ENCODE measurements at regions not wholly inside any gene's neighbourhood (a gene's known extent, or its start where the extent isn't known, plus 50 kb on each side); places are given as distances from the start of the nearest gene placed in this dataset.

DNA sequence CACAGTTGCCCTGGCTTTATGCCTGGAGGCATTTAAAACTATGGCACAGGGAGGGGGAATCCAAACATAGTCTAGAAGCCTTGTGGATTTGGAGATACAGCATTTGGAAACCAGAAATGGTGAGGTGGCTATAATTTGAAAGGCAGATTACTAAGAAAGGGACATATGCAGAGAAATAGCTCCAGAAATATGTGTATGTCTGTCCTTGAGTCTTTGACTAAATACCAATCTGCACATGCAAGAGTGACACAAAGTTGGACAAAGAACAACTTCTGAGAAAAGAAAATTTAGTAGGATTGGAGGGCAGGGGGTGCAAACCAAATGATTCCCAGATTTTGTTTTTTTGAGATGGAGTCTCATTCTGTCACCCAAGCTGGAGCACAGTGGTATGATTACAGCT, 229.6 kb downstream of the TMEM26 start:
- H3K14ac ChIP-seq (ENCODE audit: low read length) = no peak overlapping the region
- H3K4ac ChIP-seq (ENCODE audit: low read length) = no peak overlapping the region
- no peak overlapping the region for H4K91ac ChIP-seq (ENCODE audit: low read depth, low read length, poor library complexity)
- H3K4me1 ChIP-seq (ENCODE audit: control insufficient read depth in 2 of 2, insufficient read depth in 1 of 2, low read depth in 1 of 2, low read length in 2 of 2) = no peaks in the 10 kb centered on the region
- no peak overlapping the region for H3K18ac ChIP-seq (ENCODE audit: low read length)
- H3K27ac ChIP-seq (replicated peaks; ENCODE audit: low read length) = no peak overlapping the region
- no peak overlapping the region for H2BK120ac ChIP-seq (ENCODE audit: low read depth, low read length)
- H3K4me2 ChIP-seq (ENCODE audit: insufficient read depth, low read length, poor library complexity, severe bottlenecking) = no peak overlapping the region
- DNase-seq (ENCODE audit: low spot score) = no peak
- H4K8ac ChIP-seq (ENCODE audit: low read depth, low read length) = no peak overlapping the region
- H3K36me3 ChIP-seq (replicated peaks in 1 of 2; ENCODE audit: control insufficient read depth in 2 of 2, insufficient read depth in 2 of 2, low read length in 2 of 2) = no peaks in the 10 kb centered on the region
- H3K23ac ChIP-seq (ENCODE audit: low read depth, low read length, poor library complexity) = no peak overlapping the region
- H3K9me3 ChIP-seq (replicated peaks in 1 of 2; ENCODE audit: control insufficient read depth in 2 of 2, insufficient read depth in 1 of 2, low read depth in 1 of 2, low read length in 2 of 2) = peaks cover 0 to 2% of the 10 kb centered on the region in 2 donors
- H3K27me3 ChIP-seq (ENCODE audit: control insufficient read depth in 3 of 3, insufficient read depth in 3 of 3, low read depth in 1 of 3, low read length in 3 of 3) = no peaks in the 10 kb centered on the region
- no peak overlapping the region for H2AFZ ChIP-seq (ENCODE audit: low read length)
- no peak overlapping the region for H3K9ac ChIP-seq (ENCODE audit: low read depth, low read length, poor library complexity)
- H2BK5ac ChIP-seq (ENCODE audit: low read length) = no peak overlapping the region
- no peak overlapping the region for H2BK15ac ChIP-seq (ENCODE audit: low read length)
- no peaks in the 10 kb centered on the region for H3K79me1 ChIP-seq (ENCODE audit: low read depth, low read length)
- H3K4me3 ChIP-seq (ENCODE audit: low read length in 2 of 2) = no peak overlapping the region
- H2BK12ac ChIP-seq (ENCODE audit: low read length) = no peak overlapping the region
- no peak overlapping the region for H2AK5ac ChIP-seq (ENCODE audit: low read depth, low read length)

DNA sequence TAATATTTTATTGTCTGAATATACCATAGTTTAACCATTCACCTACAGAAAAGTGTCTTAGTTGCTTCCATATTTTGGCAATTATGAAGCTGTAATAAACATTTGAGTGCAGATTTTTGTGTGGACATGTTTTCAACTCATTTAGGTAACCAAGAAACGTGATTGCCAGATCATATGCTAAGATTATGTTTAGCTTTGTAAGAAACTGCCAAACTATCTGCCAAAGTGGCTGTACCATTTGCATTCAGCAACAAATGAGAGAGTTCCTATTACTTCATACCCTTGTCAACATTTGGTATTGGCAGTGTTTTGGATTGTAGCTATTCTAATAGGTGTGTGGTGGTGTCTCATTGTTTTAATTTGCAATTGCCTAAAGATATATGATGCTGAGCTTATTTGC, 233.5 kb downstream of the TMEM26 start:
- Histone ChIP-seq H3K79me1 (ENCODE audit: low read depth, low read length) (no peaks in the 10 kb centered on the region), H2BK5ac (ENCODE audit: low read length) (no peak overlapping the region), H3K4ac (ENCODE audit: low read length) (no peak overlapping the region), H2AFZ (ENCODE audit: low read length) (no peak overlapping the region), H4K8ac (ENCODE audit: low read depth, low read length) (no peak overlapping the region), H3K14ac (ENCODE audit: low read length) (no peak overlapping the region), H3K9ac (ENCODE audit: low read depth, low read length, poor library complexity) (no peak overlapping the region), H3K18ac (ENCODE audit: low read length) (no peak overlapping the region), H3K9me3 (replicated peaks in 1 of 2; ENCODE audit: control insufficient read depth in 2 of 2, insufficient read depth in 1 of 2, low read depth in 1 of 2, low read length in 2 of 2) (no peaks in the 10 kb centered on the region), H3K27me3 (ENCODE audit: control insufficient read depth in 3 of 3, insufficient read depth in 3 of 3, low read depth in 1 of 3, low read length in 3 of 3) (no peaks in the 10 kb centered on the region), H3K4me1 (ENCODE audit: control insufficient read depth in 2 of 2, insufficient read depth in 1 of 2, low read depth in 1 of 2, low read length in 2 of 2) (no peaks in the 10 kb centered on the region), H3K4me2 (ENCODE audit: insufficient read depth, low read length, poor library complexity, severe bottlenecking) (no peak overlapping the region), H3K27ac (replicated peaks; ENCODE audit: low read length) (no peak overlapping the region), H3K36me3 (replicated peaks in 1 of 2; ENCODE audit: control insufficient read depth in 2 of 2, insufficient read depth in 2 of 2, low read length in 2 of 2) (no peaks in the 10 kb centered on the region), H3K4me3 (ENCODE audit: low read length in 2 of 2) (no peak overlapping the region), H2AK5ac (ENCODE audit: low read depth, low read length) (no peak overlapping the region), H2BK12ac (ENCODE audit: low read length) (no peak overlapping the region), H2BK120ac (ENCODE audit: low read depth, low read length) (no peak overlapping the region), H2BK15ac (ENCODE audit: low read length) (no peak overlapping the region), H4K91ac (ENCODE audit: low read depth, low read length, poor library complexity) (no peak overlapping the region), H3K23ac (ENCODE audit: low read depth, low read length, poor library complexity) (no peak overlapping the region)
- DNase-seq (ENCODE audit: low spot score) = no peak
- whole genome bisulfite sequencing, 2 donors (ENCODE audit: extremely low coverage in 2 of 2, insufficient read length in 2 of 2, insufficient replicate concordance in 1 of 2) = no CpG with 5 or more reads among the region's 1 CpG

DNA sequence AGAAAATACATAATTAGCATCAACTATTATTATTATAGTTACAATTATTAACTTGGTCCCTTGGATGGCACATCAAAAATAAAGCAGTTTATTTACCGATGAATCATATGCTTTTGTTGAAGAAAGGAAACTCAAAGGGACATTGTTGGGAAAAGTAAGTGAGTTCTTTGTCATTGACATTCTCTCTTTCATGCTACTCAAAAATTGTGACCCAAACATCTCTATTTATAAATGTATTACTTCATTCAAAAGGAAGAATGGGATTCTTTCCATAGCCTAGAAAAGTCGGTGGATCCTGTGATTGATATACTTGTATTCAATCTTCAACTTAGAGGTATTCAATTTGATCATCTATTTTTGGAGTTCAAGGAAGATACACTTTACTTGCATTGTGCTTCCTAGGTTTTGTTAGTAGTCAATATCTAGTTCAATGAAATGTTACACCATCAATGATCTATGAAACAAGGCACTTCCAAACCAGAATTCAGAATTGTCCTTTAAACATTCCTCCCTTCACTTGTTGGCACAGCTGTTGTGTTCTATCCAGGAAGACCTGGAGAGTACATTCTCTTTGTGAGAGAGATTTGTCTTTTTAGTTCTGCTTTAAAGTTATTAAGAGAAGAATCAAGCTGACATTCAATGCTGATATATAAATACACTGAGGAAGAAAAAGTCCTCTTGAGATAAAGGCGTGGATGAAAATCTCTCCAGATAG, 235.2 kb downstream of the TMEM26 start:
- no peak overlapping the region for H3K18ac ChIP-seq (ENCODE audit: low read length)
- H2BK12ac ChIP-seq (ENCODE audit: low read length) = no peak overlapping the region
- no peak overlapping the region for H2BK5ac ChIP-seq (ENCODE audit: low read length)
- H3K9me3 ChIP-seq (replicated peaks in 1 of 2; ENCODE audit: control insufficient read depth in 2 of 2, insufficient read depth in 1 of 2, low read depth in 1 of 2, low read length in 2 of 2) = no peaks in the 10 kb centered on the region
- no peak overlapping the region for H3K4ac ChIP-seq (ENCODE audit: low read length)
- no peaks in the 10 kb centered on the region for H3K79me1 ChIP-seq (ENCODE audit: low read depth, low read length)
- no peaks in the 10 kb centered on the region for H3K4me1 ChIP-seq (ENCODE audit: control insufficient read depth in 2 of 2, insufficient read depth in 1 of 2, low read depth in 1 of 2, low read length in 2 of 2)
- H3K23ac ChIP-seq (ENCODE audit: low read depth, low read length, poor library complexity) = no peak overlapping the region
- no peak overlapping the region for H2BK15ac ChIP-seq (ENCODE audit: low read length)
- H4K91ac ChIP-seq (ENCODE audit: low read depth, low read length, poor library complexity) = no peak overlapping the region
- no peaks in the 10 kb centered on the region for H3K27me3 ChIP-seq (ENCODE audit: control insufficient read depth in 3 of 3, insufficient read depth in 3 of 3, low read depth in 1 of 3, low read length in 3 of 3)
- no peak overlapping the region for H3K4me3 ChIP-seq (ENCODE audit: low read length in 2 of 2)
- no peak overlapping the region for H3K14ac ChIP-seq (ENCODE audit: low read length)
- no peak overlapping the region for H3K4me2 ChIP-seq (ENCODE audit: insufficient read depth, low read length, poor library complexity, severe bottlenecking)
- no CpG with 5 or more reads among the region's 3 CpGs for WGBS, 2 donors (ENCODE audit: extremely low coverage in 2 of 2, insufficient read length in 2 of 2, insufficient replicate concordance in 1 of 2)
- no peak for DNase-seq (ENCODE audit: low spot score)
- H2BK120ac ChIP-seq (ENCODE audit: low read depth, low read length) = no peak overlapping the region
- H3K9ac ChIP-seq (ENCODE audit: low read depth, low read length, poor library complexity) = no peak overlapping the region
- H3K36me3 ChIP-seq (replicated peaks in 1 of 2; ENCODE audit: control insufficient read depth in 2 of 2, insufficient read depth in 2 of 2, low read length in 2 of 2) = no peaks in the 10 kb centered on the region
- H4K8ac ChIP-seq (ENCODE audit: low read depth, low read length) = no peak overlapping the region
- H2AFZ ChIP-seq (ENCODE audit: low read length) = no peak overlapping the region
- no peak overlapping the region for H3K27ac ChIP-seq (replicated peaks; ENCODE audit: low read length)
- no peak overlapping the region for H2AK5ac ChIP-seq (ENCODE audit: low read depth, low read length)

DNA sequence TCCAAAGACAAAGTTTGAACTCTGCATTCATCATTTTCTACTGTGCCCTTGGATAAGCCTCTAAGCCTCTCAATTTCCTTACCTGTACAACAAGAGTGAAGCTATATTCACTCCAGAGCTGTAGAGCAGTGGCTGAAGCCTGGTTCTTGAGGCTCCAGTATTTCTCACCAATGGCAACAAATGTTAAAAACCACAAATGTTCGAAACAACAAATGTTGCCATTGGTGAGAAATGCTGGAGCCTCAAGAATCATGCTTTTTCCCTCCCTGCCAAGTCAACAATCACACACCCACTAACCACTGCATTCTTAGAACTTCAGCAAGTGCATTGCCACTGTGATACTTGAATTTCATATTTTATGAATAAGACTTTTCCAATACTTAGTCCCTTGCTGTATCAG, 237.9 kb downstream of the TMEM26 start:
- H3K4me1 ChIP-seq (ENCODE audit: control insufficient read depth in 2 of 2, insufficient read depth in 1 of 2, low read depth in 1 of 2, low read length in 2 of 2) = no peaks in the 10 kb centered on the region
- no peak overlapping the region for H2BK12ac ChIP-seq (ENCODE audit: low read length)
- H2BK5ac ChIP-seq (ENCODE audit: low read length) = no peak overlapping the region
- H4K91ac ChIP-seq (ENCODE audit: low read depth, low read length, poor library complexity) = no peak overlapping the region
- H3K18ac ChIP-seq (ENCODE audit: low read length) = no peak overlapping the region
- H3K23ac ChIP-seq (ENCODE audit: low read depth, low read length, poor library complexity) = no peak overlapping the region
- no peaks in the 10 kb centered on the region for H3K9me3 ChIP-seq (replicated peaks in 1 of 2; ENCODE audit: control insufficient read depth in 2 of 2, insufficient read depth in 1 of 2, low read depth in 1 of 2, low read length in 2 of 2)
- no peak overlapping the region for H3K4me2 ChIP-seq (ENCODE audit: insufficient read depth, low read length, poor library complexity, severe bottlenecking)
- no peak overlapping the region for H3K14ac ChIP-seq (ENCODE audit: low read length)
- H4K8ac ChIP-seq (ENCODE audit: low read depth, low read length) = no peak overlapping the region
- no peaks in the 10 kb centered on the region for H3K79me1 ChIP-seq (ENCODE audit: low read depth, low read length)
- H2AFZ ChIP-seq (ENCODE audit: low read length) = no peak overlapping the region
- H2BK120ac ChIP-seq (ENCODE audit: low read depth, low read length) = no peak overlapping the region
- DNase-seq (ENCODE audit: low spot score) = no peak
- no peak overlapping the region for H2AK5ac ChIP-seq (ENCODE audit: low read depth, low read length)
- no peaks in the 10 kb centered on the region for H3K27me3 ChIP-seq (ENCODE audit: control insufficient read depth in 3 of 3, insufficient read depth in 3 of 3, low read depth in 1 of 3, low read length in 3 of 3)
- no peak overlapping the region for H3K9ac ChIP-seq (ENCODE audit: low read depth, low read length, poor library complexity)
- H2BK15ac ChIP-seq (ENCODE audit: low read length) = no peak overlapping the region
- no CpG with 5 or more reads among the region's 1 CpG for WGBS, 2 donors (ENCODE audit: extremely low coverage in 2 of 2, insufficient read length in 2 of 2, insufficient replicate concordance in 1 of 2)
- H3K36me3 ChIP-seq (replicated peaks in 1 of 2; ENCODE audit: control insufficient read depth in 2 of 2, insufficient read depth in 2 of 2, low read length in 2 of 2) = no peaks in the 10 kb centered on the region
- H3K4me3 ChIP-seq (ENCODE audit: low read length in 2 of 2) = no peak overlapping the region
- H3K27ac ChIP-seq (replicated peaks; ENCODE audit: low read length) = no peak overlapping the region
- H3K4ac ChIP-seq (ENCODE audit: low read length) = no peak overlapping the region
